Lower lobe of right lung (tissue), 2 donors: ENCODE measurements at regions not wholly inside any gene's neighbourhood (a gene's known extent, or its start where the extent isn't known, plus 50 kb on each side); places are given as distances from the start of the nearest gene placed in this dataset.

ENCODE experiments used
- ATAC-seq, 2 donors: fragments of 200-7000 bp; cut with Tn5 transposase; one replicate each; pipeline ENCODE4 v1.9.1; 2020 to 2022; ENCODE audit warnings: mild to moderate bottlenecking in 2 of 2, moderate library complexity in 2 of 2
- DNase-seq: peaks from one replicate; pipeline ENCODE4 v3.0.0-alpha.2; 2020
- H3K27ac ChIP-seq: fragments of 200-600 bp; one replicate; pipeline ENCODE4 v1.8.0; 2022
- H3K27me3 ChIP-seq: fragments of 200-600 bp; one replicate; pipeline ENCODE4 v1.8.0; 2022; ENCODE audit warnings: low read depth
- H3K36me3 ChIP-seq: fragments of 200-600 bp; one replicate; pipeline ENCODE4 v1.8.0; 2022; ENCODE audit warnings: mild to moderate bottlenecking
- H3K4me1 ChIP-seq: fragments of 200-600 bp; one replicate; pipeline ENCODE4 v1.8.0; 2022
- H3K4me3 ChIP-seq: fragments of 200-600 bp; one replicate; pipeline ENCODE4 v1.8.0; 2022; ENCODE audit warnings: mild to moderate bottlenecking
- H3K9me3 ChIP-seq: fragments of 200-600 bp; one replicate; pipeline ENCODE4 v1.8.0; 2022
- intact Hi-C: fragments of 100-400 bp; cut with DNase I; formaldehyde crosslinking; loops from one replicate; pipeline ENCODE4 v1.11.0; 2022
- TF ChIP-seq, protein P1 (sequence below): fragments of 200-600 bp; IDR thresholded peaks from one replicate; pipeline ENCODE4 v1.8.0; 2022; ENCODE audit warnings: antibody characterized with exemption, mild to moderate bottlenecking
- donor health status: DM: no; HTN: yes; CAD: no; lungs with severe emphysema.

DNA sequence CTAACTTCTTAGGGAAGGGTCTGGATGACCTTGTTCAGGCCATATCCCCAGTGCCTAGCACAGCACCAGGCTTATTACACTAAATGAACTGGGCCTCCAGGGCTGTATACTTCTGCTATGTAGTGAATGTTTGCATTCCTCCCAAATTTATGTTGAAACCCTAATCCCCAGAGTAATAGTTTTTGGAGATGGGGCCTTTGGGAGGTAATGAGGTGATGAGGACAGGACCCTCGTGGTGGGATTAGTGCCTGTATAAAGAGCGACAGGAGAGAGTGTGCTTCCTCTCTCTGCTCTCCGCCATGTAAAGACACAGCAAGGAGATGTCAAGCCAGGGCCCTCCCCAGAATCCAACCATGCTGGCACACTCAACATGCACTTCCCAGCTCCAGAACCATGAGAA, 148.3 kb downstream of the SEC61B start:
- H3K4me1 ChIP-seq: peaks cover 8% of the 10 kb centered on the region
- ATAC-seq (no peak), DNase-seq (no peak)
- H3K27ac ChIP-seq: no peak overlapping the region
- TF ChIP-seq, protein P1, sequence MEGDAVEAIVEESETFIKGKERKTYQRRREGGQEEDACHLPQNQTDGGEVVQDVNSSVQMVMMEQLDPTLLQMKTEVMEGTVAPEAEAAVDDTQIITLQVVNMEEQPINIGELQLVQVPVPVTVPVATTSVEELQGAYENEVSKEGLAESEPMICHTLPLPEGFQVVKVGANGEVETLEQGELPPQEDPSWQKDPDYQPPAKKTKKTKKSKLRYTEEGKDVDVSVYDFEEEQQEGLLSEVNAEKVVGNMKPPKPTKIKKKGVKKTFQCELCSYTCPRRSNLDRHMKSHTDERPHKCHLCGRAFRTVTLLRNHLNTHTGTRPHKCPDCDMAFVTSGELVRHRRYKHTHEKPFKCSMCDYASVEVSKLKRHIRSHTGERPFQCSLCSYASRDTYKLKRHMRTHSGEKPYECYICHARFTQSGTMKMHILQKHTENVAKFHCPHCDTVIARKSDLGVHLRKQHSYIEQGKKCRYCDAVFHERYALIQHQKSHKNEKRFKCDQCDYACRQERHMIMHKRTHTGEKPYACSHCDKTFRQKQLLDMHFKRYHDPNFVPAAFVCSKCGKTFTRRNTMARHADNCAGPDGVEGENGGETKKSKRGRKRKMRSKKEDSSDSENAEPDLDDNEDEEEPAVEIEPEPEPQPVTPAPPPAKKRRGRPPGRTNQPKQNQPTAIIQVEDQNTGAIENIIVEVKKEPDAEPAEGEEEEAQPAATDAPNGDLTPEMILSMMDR: no peak
- intact Hi-C loops: no loop called here
- H3K9me3 ChIP-seq: no peaks in the 10 kb centered on the region
- no peaks in the 10 kb centered on the region for H3K36me3 ChIP-seq
- H3K4me3 ChIP-seq: no peak overlapping the region
- H3K27me3 ChIP-seq: peaks cover 8% of the 10 kb centered on the region

DNA sequence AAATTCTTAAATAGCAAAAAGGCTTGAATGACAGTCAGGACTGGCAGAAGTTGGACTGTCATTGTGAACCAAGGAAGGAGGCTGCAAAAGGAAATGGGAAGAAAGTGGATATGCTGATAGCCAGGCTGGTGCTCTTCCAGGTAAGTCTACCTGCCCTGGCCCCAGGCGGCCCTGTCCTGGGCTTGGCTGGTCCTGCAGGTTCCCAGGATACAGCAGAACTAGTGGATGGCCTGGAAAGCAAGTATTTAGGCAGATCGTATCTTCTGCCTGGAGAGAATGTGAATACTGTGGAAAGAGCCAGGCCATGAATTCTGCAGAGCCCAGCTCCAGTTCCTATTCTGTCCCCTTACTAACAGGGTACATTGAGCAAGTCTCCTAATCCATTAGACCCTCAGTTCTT, 149.3 kb downstream of the SEC61B start:
- ATAC-seq (no peak), DNase-seq (no peak)
- intact Hi-C loops: no loop called here
- Histone ChIP-seq H3K9me3 (no peaks in the 10 kb centered on the region), H3K27me3 (peaks cover 6% of the 10 kb centered on the region), H3K4me3 (no peak overlapping the region), H3K4me1 (peaks cover 8% of the 10 kb centered on the region), H3K27ac (no peak overlapping the region), H3K36me3 (no peaks in the 10 kb centered on the region)
- TF ChIP-seq, protein P1: no peak

DNA sequence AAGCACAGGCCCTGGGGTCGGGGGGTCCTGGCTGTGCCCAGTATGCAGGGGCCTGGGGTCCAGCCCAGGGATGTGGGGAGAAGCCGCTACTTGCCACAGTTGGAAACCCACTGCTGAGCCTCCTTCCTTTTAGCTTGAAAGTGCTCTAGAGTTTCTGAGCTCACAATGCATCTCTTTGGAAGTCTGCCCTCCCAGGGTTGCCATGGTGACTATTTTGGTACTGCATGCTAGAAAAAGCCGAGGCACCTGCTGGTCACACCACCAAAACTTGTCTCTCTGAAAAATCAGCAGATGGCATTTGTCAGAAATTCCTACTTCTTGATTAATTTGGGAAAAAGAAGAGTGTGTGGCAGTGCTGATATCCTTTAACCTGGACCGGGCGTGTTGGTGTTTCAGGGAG, 151.8 kb downstream of the SEC61B start:
- intact Hi-C loops: no loop called here
- no peak for DNase-seq
- TF ChIP-seq, protein P1: no peak

DNA sequence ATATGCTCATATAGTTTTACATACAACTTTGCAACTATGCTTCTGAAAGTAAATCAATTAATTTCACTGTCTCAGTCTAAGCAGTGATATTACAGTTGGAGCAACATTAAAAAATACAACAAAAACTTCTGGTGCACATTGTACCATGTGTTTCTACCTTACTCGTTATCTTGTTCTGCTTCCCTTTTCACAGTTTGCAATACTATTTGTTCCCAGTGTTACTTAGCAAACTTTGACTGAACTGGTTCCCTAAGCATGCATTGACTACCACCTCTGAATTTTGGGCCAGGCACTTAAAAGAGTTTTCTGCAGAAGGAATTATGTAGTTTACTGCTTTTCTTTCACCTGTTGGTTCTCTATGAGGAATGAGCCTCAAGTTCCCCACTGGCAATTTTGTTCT, 152.7 kb downstream of the SEC61B start:
- no peaks in the 10 kb centered on the region for H3K36me3 ChIP-seq
- intact Hi-C loops: no loop called here
- TF ChIP-seq, protein P1: no peak
- no peak for ATAC-seq
- H3K4me1 ChIP-seq: no peaks in the 10 kb centered on the region
- H3K9me3 ChIP-seq: no peaks in the 10 kb centered on the region
- H3K27me3 ChIP-seq: peaks cover 7% of the 10 kb centered on the region
- no peak for DNase-seq
- H3K27ac ChIP-seq: no peak overlapping the region
- no peak overlapping the region for H3K4me3 ChIP-seq

More for the DNA sequence above, 151.8 kb downstream of the SEC61B start:
- Histone ChIP-seq H3K4me3 (no peak overlapping the region), H3K9me3 (no peaks in the 10 kb centered on the region), H3K27ac (no peak overlapping the region), H3K36me3 (no peaks in the 10 kb centered on the region), H3K4me1 (no peaks in the 10 kb centered on the region), H3K27me3 (peaks cover 7% of the 10 kb centered on the region)
- no peak for ATAC-seq

DNA sequence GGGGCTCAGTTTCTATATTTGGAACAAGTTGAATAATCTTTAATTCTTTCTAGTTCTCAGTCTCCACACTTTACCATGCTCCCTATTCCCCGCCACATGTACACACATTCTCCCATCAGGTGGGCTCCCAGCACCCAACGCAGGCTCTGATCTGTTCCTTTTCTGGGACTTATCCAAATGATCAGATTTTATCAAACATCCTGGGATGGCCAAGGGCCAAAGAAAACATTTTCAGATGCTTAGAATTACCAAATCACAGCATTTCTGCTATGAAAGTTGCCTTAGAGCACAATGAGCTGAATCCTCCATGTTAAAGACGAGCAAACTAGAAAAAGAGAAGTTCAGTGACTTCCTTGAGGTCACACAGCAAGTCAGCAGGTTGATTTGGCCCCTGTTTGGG, 153.4 kb downstream of the SEC61B start:
- no peaks in the 10 kb centered on the region for H3K36me3 ChIP-seq
- ATAC-seq (no peak), DNase-seq (no peak)
- peaks cover 7% of the 10 kb centered on the region for H3K27me3 ChIP-seq
- TF ChIP-seq, protein P1: no peak
- no peak overlapping the region for H3K4me3 ChIP-seq
- H3K4me1 ChIP-seq: no peaks in the 10 kb centered on the region
- no peaks in the 10 kb centered on the region for H3K9me3 ChIP-seq
- H3K27ac ChIP-seq: no peak overlapping the region
- intact Hi-C loops: no loop called here
